ENCODE measurements at regions not wholly inside any gene's neighbourhood (a gene's known extent, or its start where the extent isn't known, plus 50 kb on each side); places are given as distances from the start of the nearest gene placed in this dataset.

GRCh38 chr6:14354919-14355572 is 237.5 kb downstream of the CD83 start:
- Histone ChIP-seq H3K27ac (replicated peaks) (peak overlapping the region; percentile 55), H3K27me3 (ENCODE audit: insufficient read depth, poor library complexity, severe bottlenecking) (no peaks in the 10 kb centered on the region), H3K4me3 (replicated peaks; ENCODE audit: insufficient read depth, low read length) (no peak overlapping the region)
- peak; percentile 62 to 87 for DNase-seq (ENCODE audit: low read depth in 1 of 2, low spot score in 1 of 2)
- TF ChIP-seq POLR2AphosphoS5 (IDR thresholded peaks at IDR 0.05; ENCODE audit: low read depth) (peak; percentile 54; the same call in 1 of the 2 replicates), REST (IDR thresholded peaks at IDR 0.05; ENCODE audit: insufficient replicate concordance, low read depth) (no peak)

- no peak for DNase-seq (ENCODE audit: low read depth in 1 of 2, low spot score in 1 of 2)
- TF ChIP-seq SPI1 (IDR thresholded peaks at IDR 0.05; ENCODE audit: borderline replicate concordance, low read depth) (no peak), CTCF (IDR thresholded peaks at IDR 0.05; ENCODE audit: insufficient read depth, low read length) (no peak), POLR2AphosphoS5 (IDR thresholded peaks at IDR 0.05; ENCODE audit: low read depth) (no peak), REST (IDR thresholded peaks at IDR 0.05; ENCODE audit: insufficient replicate concordance, low read depth) (no peak), GABPA (IDR thresholded peaks at IDR 0.05; ENCODE audit: low read depth) (no peak)
- H3K4me3 ChIP-seq (replicated peaks; ENCODE audit: insufficient read depth, low read length): no peak overlapping the region
- H3K27me3 ChIP-seq (ENCODE audit: insufficient read depth, poor library complexity, severe bottlenecking): no peaks in the 10 kb centered on the region
- no peak overlapping the region for H3K27ac ChIP-seq (replicated peaks)
Measured at GRCh38 chr6:14359438-14359837, 241.9 kb downstream of the CD83 start.

- Histone ChIP-seq H3K27me3 (ENCODE audit: insufficient read depth, poor library complexity, severe bottlenecking) (no peaks in the 10 kb centered on the region), H3K4me3 (replicated peaks; ENCODE audit: insufficient read depth, low read length) (no peak overlapping the region), H3K27ac (replicated peaks) (no peak overlapping the region)
- DNase-seq (ENCODE audit: low read depth in 1 of 2, low spot score in 1 of 2): no peak
- TF ChIP-seq CTCF (IDR thresholded peaks at IDR 0.05; ENCODE audit: insufficient read depth, low read length) (no peak), SPI1 (IDR thresholded peaks at IDR 0.05; ENCODE audit: borderline replicate concordance, low read depth) (no peak), GABPA (IDR thresholded peaks at IDR 0.05; ENCODE audit: low read depth) (no peak), POLR2AphosphoS5 (IDR thresholded peaks at IDR 0.05; ENCODE audit: low read depth) (no peak), REST (IDR thresholded peaks at IDR 0.05; ENCODE audit: insufficient replicate concordance, low read depth) (no peak)
Measured at GRCh38 chr6:14360565-14360964, 243.0 kb downstream of the CD83 start.

Measured in HL-60 (cell line).